NCI-H2227 (cell line): ENCODE measurements at regions not wholly inside any gene's neighbourhood (a gene's known extent, or its start where the extent isn't known, plus 50 kb on each side); places are given as distances from the start of the nearest gene placed in this dataset.

Experiments used
- DNase-seq: peaks from one replicate; lab custom pipeline; 2025; ENCODE audit not compliant: unreplicated experiment; lab: John Stamatoyannopoulos, UW

DNA sequence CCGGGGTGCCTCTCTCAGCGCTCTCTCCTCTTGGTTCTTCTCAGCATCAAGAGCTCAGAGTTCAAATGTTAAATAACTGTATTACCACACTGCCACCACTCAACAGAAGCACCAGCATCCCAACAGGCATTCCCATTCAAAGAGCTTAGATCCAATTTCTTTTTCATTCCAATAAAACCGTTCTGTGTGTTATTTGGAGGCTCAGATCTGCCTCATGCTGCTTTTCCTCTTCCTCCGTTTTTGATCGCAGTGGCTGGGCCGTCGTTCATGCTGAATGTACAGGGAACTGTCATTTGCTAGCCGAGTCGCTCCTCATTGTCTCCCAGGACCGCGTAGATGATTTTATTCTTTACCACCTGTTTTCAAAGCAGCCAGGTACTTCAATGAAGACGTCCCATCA, 798.9 kb upstream of the SALL3 start:
- no peak for DNase-seq

DNA sequence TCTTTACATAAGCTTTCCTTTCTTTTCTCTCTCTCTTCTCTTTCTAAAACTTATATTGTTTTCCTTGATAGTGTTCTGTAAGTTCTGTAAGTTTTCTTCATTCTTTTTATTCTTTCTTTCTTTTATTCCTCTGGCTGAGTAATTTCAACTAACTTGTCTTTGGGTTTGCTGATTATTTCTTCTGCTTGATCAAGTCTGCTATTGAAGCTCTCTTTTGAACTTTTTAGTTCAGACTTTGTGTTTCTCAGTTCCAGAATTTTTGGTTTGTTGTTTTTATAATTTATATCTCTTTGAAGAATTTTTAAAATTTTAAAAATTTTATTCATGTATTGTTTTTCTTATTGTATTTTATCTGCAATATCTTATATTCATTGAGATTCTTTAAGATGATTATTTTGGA, 795.8 kb upstream of the SALL3 start:
- DNase-seq, result no peak

DNA sequence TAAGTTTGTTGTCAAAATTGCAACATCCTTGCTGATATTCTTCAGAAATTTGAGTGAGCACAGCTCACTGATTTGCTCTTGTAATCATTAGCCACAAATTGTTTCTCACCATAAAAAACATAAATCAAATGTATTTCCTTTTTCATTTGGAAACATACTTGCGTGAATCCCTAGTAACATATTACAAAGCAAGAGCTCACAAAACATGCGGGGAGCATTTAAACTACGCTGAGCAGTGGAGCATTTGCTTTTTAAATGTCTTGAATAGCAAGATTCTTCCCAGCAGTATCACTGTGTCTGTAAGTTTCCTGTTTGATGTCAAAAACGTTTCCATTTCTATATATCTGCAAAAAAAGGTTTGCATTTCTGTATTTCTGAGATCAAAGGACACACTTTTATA, 788.3 kb upstream of the SALL3 start:
- DNase-seq, result no peak

DNA sequence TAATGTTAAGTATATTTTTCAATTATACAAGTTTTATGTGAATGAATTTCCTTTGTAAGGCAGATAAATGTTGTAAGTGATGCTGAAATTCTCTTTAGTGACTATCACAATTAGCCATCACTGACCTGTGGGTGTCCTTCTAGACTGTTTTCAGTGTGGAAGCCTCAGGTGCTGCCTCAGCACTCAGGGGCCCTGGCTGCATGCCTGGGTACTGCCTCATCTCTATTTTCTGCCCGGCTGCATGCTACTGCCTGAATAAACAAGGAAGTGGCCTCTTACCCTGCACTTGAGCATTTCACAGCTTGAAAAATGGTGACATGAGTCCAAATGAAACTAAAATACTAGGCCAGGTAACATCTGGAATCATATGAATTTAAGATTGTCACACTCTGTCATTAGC, 787.6 kb upstream of the SALL3 start:
- DNase-seq, result no peak

DNA sequence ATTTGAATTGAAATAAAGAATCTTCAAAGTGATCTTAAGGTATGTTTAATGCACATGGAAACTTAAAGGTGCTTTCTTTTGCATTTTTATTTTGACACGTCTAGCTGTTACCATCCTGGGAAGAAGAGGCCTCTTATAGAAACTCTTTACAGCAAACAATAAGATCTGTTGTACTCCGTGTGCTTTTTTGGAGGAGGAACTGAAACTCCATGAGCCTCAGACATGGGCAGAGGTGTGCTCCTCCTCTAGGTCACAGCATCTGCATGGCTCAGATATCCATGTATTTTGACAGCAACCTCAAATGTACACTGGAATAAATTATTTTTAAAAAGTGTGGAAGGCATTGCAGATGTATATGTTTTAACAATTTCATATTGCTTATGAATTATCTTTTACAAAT, 783.3 kb upstream of the SALL3 start:
- DNase-seq, result no peak

DNA sequence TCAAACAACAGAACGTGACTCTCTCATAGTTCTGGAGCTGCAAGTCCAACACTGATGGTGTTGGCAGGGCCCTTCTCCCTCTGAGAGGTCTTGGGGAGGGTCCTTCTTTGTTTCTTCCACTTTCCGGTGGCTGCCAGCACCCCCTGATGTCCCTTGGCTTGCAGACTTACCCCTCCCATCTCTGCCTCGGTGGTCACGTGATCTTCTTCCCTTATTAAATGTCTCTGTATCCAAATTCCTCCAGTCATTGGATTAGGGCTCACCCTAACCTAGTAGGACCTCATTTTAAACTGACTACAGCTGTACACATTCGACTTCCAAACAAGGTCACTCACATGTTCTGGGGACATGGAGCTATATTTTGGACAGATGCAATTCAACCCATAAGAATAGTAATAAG, 780.6 kb upstream of the SALL3 start:
- no peak for DNase-seq

DNA sequence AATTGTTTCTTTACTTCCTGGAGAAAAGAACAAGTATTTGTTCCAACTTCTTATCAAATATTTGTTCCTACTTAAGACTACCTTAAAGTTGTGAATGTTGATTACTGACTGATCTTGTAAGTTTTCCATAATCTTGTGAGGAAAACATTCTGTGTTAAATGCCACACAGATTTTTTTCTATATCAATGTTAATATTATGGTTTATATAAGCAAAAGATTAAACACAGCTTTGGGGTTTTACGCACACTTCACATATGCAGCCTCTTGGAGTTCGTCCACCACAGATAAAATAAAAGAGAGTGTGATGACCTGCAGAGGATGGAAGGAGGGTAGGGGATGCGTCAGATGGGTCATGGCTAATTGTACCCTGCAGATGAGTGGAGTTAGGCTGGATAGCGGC, 780.0 kb upstream of the SALL3 start:
- no peak for DNase-seq

DNA sequence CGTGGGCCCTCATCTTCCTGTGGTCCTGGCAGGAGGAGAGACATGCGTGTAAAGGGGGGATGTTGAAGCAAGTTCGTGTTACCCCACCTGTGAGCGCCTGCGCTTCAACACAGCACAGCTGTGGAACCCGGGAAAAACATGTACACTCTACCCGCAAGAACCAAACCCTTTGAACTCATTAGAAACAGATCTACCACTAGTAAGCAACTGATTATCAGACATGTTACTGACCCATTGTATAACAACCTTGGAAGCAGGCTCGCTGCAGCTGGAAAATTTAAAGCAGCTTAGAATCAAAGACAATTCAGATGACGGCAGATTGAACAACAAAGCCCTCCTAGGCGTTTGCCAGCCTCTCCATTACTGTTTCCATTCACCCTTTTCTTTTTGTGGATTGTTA, 771.7 kb upstream of the SALL3 start:
- no peak for DNase-seq

DNA sequence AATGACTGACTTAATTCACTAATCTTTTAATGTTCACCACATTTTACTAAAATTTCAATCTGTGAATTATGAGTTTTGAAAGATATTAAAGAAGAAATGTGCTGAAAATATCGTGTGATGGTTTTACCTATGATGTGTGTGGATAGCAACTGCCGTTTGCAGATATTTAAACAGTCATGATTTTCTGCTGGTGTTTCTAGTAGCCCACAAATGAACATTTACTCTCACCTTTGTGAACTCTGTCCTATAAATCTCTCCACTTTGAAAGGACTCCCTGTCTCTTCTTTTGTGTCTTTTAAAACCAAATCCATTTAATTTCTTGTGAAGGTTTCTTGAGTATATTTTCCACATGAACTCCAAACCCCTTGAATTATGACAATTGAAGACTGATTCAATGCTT, 771.2 kb upstream of the SALL3 start:
- DNase-seq, result no peak

DNA sequence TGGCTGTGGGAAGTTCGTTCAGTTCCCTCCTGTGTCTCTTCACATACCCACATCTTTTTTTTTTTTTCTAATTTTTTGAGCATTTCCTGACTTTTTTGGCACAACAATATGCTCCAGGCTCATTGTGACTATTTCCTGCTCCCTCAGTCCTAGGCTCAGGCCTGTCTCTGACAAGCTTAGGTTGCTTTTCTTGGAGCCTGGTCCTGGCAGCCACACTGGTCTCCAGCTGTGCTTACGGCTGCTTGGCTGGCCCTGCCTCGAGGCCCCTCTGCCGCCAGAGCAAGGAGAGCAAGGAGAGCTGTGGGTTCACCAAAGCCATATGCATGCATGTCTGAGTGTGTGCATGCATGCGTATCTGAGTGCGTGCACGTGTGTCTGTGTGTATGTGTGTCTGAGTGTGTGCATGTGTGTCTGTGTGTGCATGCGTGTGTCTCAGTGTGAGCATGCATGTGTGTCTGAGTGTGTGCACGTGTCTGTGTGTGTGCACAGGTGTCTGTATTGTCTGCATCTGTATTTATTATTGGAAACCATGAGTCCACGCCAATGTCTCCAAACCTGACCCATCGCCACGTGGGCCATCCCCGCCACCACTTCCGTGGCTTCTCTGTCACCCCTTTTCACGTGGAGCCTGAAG, 766.1 kb upstream of the SALL3 start:
- no peak for DNase-seq

DNA sequence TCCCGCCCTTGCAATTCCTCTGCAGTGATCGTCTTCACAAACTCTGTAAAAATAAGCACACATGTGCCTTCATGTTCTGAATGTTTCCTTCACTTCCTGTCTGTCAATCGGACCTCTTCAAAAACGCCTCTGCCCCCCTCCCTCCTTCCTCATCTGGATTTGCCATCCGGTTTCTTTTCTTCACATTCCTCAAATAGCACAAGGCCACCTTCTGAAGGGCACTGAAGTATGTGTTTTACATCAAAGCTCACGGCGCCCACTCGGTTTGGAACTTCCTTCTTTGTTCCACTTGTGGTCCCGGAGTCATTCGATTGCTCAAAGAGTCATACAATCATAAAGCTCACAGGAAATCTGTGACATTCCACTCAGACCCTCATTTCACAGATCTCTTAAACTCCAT, 758.1 kb upstream of the SALL3 start:
- DNase-seq, result no peak

DNA sequence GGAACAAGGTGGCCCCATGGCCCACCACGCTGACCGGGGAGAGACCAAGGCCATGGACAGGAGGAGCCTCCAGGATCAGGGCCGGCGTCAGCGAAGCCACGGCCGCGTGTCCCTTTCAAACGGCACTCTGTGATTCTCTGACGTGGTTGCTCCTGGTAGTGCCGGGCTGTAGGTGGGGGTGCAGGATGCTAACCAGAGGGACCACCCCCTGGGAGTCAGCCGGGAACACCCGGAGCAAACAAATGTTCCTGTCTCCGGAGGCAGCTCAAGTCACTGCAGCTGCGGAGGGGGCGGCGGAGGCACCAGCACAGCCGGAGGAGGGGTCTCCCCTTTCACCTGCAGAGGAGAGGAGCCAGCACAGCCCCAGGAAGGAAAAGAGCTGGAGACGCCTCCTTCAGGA, 750.6 kb upstream of the SALL3 start:
- DNase-seq, result no peak

DNA sequence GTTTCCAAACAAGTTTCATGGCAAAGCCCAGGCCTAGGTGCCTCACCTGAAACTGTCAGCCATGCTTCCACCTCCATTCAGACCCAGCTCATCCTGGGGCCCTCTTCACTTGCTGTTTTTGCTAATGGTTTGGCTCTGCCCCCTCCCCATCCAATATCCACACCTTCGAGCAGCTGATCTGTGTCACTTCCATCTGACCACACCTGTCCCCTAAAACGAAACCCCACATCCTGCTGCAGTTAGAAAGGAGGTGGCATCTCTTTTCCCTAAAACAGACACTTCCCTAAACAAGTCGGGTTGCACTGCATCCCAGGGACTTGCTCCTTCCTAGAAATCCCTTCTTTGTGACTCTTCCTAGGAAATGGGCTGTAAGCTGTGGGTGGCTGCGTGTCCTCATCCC, 748.7 kb upstream of the SALL3 start:
- no peak for DNase-seq

DNA sequence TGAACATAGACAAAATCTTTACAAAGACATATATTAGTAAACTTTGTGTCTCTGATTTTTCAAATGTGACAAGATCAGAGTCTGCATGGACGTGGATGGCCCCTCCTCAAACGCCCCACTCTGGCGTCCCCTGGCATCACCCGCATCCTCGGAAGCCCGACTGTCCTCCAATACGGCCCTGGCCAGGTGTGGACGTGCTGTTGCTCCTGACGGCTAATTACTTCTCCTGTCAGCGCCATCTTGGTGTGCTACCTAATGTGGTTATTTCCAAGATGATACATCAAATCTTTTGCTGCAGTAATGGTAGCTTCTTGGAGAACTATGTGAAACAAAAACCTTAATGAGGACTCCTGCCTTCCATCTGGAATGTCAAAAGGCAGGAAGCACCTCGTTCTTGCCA, 747.4 kb upstream of the SALL3 start:
- DNase-seq, result no peak

DNA sequence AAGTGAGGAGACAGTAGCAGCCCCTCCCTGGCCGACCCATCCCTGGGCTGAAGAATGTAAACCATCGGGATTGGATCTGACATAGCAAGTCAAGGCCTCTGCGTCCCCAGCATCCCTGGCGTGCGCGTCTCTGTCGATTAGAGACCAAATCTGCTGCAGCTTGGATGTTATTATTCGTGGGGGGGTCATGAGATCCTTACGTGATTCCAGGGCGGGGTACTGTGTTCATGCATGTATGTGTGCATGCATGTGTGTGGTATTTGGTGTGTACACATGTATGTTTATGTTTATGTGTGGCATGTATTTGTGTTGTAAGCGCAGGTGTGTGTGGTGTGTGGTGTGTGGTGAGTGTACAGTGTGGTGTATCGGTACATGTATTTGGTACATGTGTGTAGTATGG, 741.8 kb upstream of the SALL3 start:
- DNase-seq, result no peak

DNA sequence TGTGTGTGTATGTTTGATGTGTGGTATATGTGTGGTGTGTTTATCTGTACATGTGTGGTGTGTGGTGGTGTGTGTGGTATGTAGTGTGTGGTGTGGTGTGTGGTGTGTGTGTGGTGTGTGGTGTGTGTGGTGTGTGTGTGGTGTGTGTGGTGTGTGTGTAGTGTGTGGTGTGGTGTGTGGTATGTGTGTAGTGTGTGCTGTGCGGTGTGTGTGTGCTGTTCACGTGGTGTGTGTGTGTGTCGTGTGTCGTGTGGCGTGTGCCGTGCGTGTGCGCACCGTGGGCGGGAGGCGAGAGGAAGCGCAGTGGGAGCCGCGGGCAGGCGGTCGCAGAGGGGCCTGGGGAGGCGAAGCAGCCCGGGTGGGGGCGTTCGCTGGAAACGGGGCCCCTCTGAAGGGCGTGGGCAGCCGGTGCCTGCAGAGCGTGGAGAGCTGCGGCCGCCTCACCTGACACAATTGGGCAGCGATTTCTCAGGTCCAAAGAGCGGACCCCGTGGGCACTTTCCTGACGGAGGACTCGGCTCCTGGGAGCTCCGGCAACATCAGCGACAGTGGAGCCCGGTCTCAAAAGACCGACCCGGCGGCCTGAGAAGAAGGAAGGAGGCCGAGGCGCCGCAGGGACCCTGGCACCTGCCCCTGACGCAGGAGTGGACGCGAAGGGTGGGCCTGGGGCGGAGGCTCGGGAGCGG, 741.1 kb upstream of the SALL3 start:
- DNase-seq, result no peak

DNA sequence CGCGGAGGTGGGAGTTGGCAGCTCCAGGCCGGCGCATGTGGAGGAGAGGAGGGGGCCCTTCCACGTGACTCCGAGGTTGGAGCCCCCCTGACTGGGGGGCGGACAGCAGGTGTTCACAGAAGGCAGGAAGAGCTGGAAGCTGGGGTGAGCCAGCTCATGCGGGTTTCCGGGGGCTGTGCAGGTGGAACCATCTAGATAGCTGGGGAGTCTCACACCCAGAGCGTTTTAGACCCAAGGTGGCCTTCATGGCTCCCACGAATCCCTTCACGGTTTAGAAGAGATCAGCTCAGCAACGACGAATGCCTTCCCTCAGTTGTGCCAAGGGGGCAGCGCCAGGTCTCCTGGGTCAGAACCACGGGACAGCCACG, 740.5 kb upstream of the SALL3 start:
- no peak for DNase-seq

DNA sequence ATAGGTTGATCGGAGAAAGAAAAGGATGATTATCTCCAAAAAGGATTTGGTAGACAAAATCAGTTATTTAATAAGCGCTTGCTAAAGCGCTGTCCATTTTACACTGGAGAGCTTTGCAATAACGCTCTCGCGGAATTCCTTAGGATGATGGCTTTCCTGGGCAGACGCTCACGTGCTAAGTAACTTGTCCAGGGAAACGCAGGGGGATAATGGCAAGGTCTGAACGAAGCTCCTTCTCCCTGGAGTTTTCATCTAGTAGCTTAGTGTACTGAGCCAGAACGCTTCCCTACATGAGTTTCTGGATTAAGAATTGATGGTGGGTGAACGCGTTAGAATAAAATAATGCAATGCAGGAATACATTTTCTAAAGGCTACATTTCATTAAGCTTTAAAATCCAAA, 739.5 kb upstream of the SALL3 start:
- no peak for DNase-seq

DNA sequence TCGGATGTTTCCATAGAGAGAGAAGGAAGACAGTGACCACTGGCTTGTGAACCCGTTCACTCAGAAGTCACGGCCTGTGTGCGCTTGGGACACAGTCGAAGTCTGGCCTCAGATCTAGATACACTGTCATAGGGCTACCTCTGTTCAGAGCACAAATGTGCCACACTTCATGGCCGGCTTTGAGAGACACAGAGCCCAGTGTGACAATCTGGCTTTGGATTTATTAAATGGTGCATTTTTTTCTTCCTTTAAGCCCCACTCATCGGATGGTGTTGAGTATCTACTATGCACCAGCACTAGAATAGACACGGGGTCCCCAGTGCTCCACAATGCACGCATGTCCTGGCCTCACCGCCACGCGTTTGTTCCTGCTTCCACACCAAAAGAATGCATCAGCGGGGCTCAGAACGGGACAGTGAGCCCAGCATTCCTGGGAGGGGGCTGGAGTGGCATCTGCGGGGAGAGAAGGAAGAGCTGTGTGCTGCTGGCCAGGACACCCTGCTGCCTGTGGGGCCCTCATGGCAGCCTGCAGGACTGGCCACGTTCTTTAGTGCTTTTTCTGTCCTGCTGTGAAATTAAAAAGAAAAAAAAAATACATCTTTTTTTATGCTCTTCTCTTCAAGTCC, 738.9 kb upstream of the SALL3 start:
- DNase-seq, result no peak

DNA sequence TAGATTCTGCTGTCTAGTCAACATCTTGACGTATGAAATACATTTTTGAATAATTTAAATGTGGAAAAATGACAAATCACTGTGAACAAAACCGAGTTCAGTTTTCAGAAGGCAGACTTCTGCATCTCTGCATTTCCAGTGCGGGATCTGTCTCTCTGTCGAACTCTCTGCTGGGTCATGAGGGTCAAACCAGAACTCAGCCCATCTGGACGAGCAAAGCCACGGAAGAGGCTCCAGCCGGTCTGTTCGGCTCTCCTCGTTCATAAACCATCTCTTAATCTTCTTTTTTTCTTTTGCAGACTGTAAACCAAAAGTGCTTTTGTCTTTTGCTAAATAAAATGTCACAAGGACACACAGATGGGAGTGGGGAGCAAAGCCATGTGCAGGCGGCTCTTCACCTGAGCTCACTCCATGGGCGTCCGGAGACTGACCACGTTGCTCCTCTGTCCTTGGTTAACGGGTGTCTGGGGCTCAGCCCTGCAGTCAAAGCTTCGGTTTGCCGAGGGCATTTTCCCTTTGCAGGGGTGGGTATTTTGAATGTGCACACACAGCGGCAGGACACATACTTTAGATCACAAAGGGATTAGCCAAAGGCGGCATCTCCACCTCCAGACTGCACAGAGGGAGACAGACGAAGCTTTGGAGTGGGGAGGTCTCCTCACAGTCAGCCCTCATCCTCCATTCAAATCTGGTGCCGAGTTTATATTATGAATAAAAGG, 737.9 kb upstream of the SALL3 start:
- DNase-seq, result no peak

DNA sequence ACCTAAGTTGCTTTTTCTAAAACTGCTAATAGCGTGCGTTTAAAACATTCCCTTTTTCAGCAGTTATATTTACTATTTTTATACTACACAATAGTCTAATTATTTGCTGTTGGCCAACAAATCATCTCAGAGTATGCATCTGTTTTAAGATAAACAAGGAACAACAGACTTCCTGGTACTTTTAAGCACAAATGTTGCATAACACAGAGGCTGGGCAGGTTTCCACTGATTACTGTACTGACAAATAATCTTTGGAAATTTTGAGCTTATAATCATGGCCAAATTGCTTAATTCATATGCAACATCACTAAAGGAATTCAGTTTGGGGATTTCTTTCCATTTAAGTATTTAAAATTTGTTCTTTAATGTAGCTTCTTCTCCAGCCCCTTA, 737.4 kb upstream of the SALL3 start:
- no peak for DNase-seq

DNA sequence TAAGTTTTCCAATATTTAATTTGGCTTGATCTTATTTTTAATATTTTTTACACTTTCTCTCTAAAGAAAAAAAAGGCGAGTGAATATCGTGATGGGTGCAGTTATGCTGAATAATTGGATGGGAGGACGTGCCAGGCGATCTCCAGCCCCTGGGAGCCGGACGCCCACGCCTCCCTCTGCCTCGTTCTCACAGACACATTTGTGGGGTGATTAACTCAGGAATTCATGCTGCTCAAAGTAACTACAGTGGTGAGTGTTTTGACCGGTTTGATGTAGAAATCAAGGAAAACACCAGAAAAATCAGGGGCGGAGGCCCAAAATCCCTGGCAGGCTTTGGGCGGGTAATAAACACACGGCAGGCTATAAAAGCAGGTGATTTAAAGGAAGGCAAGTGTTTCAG, 736.8 kb upstream of the SALL3 start:
- DNase-seq, result no peak
